Choroid plexus epithelial cell (primary cell): ENCODE measurements at regions not wholly inside any gene's neighbourhood (a gene's known extent, or its start where the extent isn't known, plus 50 kb on each side); places are given as distances from the start of the nearest gene placed in this dataset.

Source experiments
- DNase-seq: peaks from one replicate; pipeline ENCODE4 v3.0.0-alpha.2; 2010; ENCODE audit warnings: low read depth
- H3K4me3 ChIP-seq: 2 replicates; pipeline ENCODE4 v1.5.1; 2011; ENCODE audit warnings: low read depth, mild to moderate bottlenecking, control low read depth, low read length, moderate library complexity
- CTCF ChIP-seq: conservative IDR thresholded peaks from 2 replicates; pipeline ENCODE4 v1.5.1; 2011; ENCODE audit warnings: low read depth, mild to moderate bottlenecking, control low read depth, inconsistent platforms, low read length, moderate library complexity

GRCh38 chr1:56002231-56002630, 577.1 kb downstream of the PLPP3 start:
- DNase-seq = no peak
- no peak overlapping the region for H3K4me3 ChIP-seq
- no peak for TF ChIP-seq CTCF

- TF ChIP-seq CTCF = no peak
- no peak for DNase-seq
- no peak overlapping the region for H3K4me3 ChIP-seq
Measured at GRCh38 chr1:56000424-56000823, 578.9 kb downstream of the PLPP3 start.

GRCh38 chr1:55997536-55997935, 581.8 kb downstream of the PLPP3 start:
- TF ChIP-seq CTCF = no peak
- DNase-seq = no peak
- H3K4me3 ChIP-seq = no peak overlapping the region

- no peak for TF ChIP-seq CTCF
- no peak for DNase-seq
- no peak overlapping the region for H3K4me3 ChIP-seq
Measured at GRCh38 chr1:55993646-55994318, 585.6 kb downstream of the PLPP3 start.

GRCh38 chr1:55990007-55990406, 589.4 kb downstream of the PLPP3 start:
- no peak overlapping the region for H3K4me3 ChIP-seq
- no peak for TF ChIP-seq CTCF
- no peak for DNase-seq

GRCh38 chr1:55988963-55989452, 590.4 kb downstream of the PLPP3 start:
- H3K4me3 ChIP-seq = no peak overlapping the region
- no peak for TF ChIP-seq CTCF
- DNase-seq = no peak
